GM21528 (cell line): ENCODE measurements at regions not wholly inside any gene's neighbourhood (a gene's known extent, or its start where the extent isn't known, plus 50 kb on each side); places are given as distances from the start of the nearest gene placed in this dataset.
"Not testable (repeated sequence)": the region's sequence is repeated elsewhere in the genome, so short reads cannot be mapped to it uniquely, and the experiment has no call there.

Source experiments
- ATAC-seq: cut with Tn5 transposase; IDR thresholded peaks from one replicate; pipeline ENCODE4 v1.9.1; 2021; ENCODE audit warnings: mild to moderate bottlenecking, moderate library complexity; ENCODE audit not compliant: unreplicated experiment, low FRiP score

DNA sequence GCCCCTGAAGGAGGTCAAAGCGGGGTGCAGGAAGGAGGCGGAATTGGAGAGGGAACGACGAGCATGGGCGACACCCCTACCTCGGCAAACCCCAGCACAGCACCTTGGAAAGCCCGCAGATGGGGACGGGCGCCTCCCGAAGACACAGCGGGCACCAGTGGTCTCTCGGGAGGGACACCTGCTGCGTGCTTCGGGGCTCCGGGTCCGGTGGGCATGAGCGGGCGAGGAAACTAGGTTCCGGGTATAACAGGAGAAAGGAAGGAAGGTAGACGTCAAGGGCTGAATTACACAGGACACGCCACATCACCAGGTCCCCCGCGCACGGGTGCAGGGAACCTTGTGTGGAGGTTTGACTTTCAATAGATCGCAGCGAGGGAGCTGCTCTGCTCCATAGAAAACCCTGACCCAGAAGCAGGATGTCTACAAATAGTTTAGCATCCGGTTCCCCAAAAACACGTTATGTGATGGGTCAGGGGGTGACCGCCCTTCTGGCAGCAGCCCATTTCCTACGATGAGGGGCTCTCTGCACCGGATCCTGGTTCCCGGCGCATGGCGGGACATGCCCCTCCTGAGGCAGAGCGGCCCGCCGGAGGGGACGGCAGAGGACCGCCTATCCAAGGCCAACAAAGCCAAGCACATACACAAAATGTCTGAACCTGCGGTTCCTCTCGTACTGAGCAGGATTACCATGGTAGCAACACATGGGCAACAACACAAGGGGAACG, 196.9 kb downstream of the ALG10 start:
- ATAC-seq, result no peak

DNA sequence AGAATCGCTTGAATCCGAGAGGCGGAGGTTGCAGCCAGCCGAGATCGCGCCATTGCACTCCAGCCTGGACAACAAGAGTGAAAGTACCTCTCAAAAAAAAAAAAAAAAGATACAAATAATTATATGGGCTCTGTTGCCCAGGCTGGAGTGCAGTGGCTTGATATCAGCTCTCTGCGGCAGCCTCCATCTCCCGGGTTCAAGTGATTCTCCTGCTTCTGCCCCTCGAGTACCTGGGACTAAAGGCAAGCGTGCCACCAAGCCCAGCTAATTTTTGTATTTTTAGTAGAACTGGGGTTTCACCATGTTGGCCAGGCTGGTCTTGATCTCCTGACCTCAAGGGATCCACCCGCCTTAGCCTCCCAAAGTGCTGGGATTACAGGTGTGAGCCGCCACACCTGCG, 197.8 kb downstream of the ALG10 start:
- not testable (repeated sequence) for ATAC-seq

GRCh38 chr12:34223640-34224039, 201.3 kb downstream of the ALG10 start:
- ATAC-seq, result no peak

- not testable (repeated sequence) for ATAC-seq
Measured at GRCh38 chr12:34226044-34226443, 203.7 kb downstream of the ALG10 start.

GRCh38 chr12:34228046-34228445, 205.8 kb downstream of the ALG10 start:
- not testable (repeated sequence) for ATAC-seq

DNA sequence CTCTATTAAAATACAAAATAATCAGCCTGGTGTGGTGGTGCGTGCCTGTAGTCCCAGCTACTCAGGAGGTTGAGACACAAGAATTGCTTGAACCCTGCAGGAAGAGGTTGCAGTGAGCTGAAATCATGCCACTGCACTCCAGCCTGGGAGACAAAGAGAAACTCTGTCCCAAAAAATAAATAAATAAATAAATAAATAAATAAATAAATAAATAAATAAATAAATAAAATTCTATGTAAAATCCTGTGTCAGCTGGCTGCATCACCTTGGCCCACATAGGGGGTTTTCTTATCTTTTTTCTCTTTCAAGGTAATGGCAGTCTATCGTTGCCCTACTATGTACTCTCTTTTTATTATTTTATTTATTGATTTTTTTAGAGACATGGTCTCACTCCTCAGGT, 206.7 kb downstream of the ALG10 start:
- ATAC-seq, result not testable (repeated sequence)

- no peak for ATAC-seq
Measured at GRCh38 chr12:34233618-34234017, 211.3 kb downstream of the ALG10 start.

DNA sequence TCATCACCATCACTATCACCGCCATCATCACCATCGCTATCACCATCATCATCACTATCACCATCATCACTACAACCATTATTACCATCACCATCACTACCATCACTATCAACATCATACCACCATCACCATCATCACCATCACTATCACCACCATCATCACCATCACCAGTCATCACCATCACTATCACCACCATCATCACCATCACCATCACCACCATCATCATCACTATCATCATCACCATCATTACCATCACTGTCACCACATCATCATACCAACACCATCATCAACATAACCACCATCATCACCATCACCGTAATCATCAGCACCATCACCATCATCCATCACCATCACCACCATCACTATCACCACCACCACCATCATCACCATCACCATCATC, 213.8 kb downstream of the ALG10 start:
- no peak for ATAC-seq

DNA sequence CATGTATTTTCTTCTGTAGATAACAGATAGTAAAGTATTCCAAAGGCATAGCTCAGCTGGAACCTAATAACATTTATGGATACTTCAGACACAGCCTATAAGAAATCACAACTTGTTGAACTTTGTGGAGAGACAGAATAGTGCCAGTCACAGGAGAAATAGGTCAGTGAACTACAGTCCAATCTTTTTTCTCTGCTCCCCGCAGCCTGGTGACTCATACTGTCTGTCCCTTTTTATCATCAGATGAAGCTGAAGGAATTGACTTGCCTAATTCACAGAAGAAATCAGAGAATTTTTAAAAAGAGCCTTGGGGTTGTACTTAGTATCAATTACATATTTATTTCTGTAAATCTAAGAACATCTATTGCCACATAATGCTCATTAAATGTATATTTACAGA, 222.3 kb downstream of the ALG10 start:
- no peak for ATAC-seq

DNA sequence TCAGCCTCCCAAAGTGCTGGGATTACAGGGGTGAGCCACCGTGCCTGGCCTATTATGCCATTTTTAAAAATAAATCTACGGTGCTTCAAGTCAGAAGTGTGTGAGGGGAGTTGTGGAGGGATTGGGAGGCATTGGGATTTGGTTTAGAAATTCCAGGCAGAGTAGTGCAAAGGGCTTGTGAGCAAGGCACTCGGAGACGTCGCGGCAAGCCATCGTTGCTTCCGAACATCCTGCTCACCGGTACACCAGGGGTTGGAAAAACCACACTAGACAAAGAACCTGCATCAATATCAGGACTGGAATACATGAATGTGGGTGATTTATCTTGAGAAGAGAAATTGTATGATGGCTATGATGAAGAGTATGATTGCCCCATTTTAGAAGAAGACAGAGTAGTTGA, 227.0 kb downstream of the ALG10 start:
- no peak for ATAC-seq

- not testable (repeated sequence) for ATAC-seq
Measured at GRCh38 chr12:34251879-34252278, 229.6 kb downstream of the ALG10 start.

- ATAC-seq, result no peak
Measured at GRCh38 chr12:34253674-34254073, 231.4 kb downstream of the ALG10 start.

- no peak for ATAC-seq
Measured at GRCh38 chr12:34257093-34257492, 234.8 kb downstream of the ALG10 start.

GRCh38 chr12:34262140-34262539, 239.8 kb downstream of the ALG10 start:
- ATAC-seq, result not testable (repeated sequence)

GRCh38 chr12:34264110-34264509, 241.8 kb downstream of the ALG10 start:
- no peak for ATAC-seq

DNA sequence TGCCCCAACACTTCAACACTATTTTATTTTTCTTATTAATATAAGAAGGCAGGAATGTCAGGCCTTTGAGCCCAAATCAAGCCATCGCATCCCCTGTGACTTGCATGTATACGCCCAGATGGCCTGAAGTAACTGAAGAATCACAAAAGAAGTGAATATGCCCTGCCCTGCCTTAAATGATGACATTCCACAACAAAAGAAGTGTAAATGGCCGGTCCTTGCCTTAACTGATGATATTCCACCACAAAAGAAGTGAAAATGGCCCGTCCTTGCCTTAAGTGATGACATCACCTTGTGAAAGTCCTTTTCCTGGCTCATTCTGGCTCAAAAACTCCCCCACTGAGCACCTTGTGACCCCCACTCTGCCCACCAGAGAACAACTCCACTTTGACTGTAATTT, 251.4 kb downstream of the ALG10 start:
- ATAC-seq, result not testable (repeated sequence)

DNA sequence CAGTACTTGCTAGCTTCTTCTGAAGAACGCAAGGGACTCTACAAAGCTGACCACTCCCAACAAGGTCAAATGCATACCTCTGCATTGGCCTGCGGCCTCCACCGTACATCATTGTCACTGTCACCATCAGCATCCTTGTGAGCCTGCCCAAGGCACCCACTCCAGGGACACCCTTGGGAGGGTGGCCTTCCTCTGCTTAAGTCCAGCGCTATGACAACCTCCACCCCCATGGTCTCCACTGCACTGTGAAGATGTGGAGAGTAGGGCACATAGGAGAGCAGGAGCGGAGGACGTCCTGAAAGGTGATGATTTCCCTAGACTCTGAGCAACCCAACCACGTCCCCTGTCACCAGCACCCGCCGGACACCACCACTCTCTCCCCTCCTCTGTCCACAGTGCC, 252.8 kb downstream of the ALG10 start:
- no peak for ATAC-seq

- no peak for ATAC-seq
Measured at GRCh38 chr12:34286483-34286882, 264.2 kb downstream of the ALG10 start.

DNA sequence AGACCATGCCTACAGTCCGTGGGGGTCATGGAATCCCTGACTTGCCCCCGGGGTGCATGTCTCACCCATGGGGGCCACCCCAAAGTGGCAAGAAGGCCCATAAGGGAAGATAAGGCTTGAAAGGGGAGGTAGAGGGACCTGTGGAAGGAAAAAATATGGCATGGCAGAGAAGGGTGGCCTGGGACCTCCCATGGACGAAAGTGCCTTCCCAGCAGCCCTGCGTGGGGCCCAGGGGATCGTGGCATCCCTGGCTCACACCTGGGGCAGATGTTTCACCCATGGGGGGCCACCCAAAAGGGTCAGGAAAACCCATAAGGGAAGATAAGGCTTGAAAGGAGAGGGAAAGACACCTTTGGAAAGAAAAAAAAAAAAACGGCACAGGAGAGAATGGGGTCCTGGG, 264.6 kb downstream of the ALG10 start:
- ATAC-seq, result no peak

DNA sequence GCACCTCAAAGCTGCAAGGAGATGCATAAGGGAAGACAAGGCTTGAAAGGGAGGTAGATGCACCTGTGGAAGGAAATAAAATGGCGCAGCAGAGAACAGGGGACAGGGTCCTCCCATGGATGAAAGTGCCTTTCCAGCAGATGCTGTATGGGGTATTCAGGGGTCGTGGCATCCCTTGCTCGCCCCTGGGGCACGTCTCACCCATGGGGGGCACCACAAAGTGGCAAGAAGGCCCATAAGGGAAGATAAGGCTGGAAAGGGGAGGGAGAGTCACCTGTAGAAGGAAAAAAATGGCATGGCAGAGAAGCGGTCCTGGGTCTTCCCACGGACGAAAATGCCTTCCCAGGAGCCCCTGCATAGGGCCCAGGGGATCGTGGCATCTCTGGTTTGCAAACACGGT, 265.1 kb downstream of the ALG10 start:
- no peak for ATAC-seq

GRCh38 chr12:34287986-34288962, 266.0 kb downstream of the ALG10 start:
- ATAC-seq, result no peak

DNA sequence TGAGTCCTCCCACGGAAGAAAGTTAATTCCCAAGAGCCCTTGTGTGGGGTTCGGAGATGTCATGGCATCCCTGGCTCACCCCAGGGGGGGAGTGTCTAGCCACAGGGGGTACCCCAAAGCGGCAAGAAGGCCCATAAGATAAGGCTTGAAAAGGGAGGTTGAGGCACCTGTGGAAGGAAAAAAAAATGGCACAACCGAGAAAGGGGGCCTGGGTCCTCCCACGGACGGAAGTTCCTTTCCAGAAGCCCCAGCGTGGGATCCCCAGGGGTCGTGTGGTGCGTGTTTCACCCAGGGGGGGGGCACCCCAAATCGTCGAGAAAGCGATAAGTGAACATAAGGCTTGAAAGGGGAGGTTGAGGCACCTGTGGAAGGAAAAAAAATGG, 266.7 kb downstream of the ALG10 start:
- no peak for ATAC-seq
